SIG-M5 treated with dmso at 0.1 percent for 504 hours (cell line): ENCODE measurements at regions not wholly inside any gene's neighbourhood (a gene's known extent, or its start where the extent isn't known, plus 50 kb on each side); places are given as distances from the start of the nearest gene placed in this dataset.
"Not testable (repeated sequence)": the region's sequence is repeated elsewhere in the genome, so short reads cannot be mapped to it uniquely, and the experiment has no call there.

Experiments
- DNase-seq: peaks from one replicate; lab custom pipeline; 2025; ENCODE audit not compliant: unreplicated experiment; lab: John Stamatoyannopoulos, UW

DNA sequence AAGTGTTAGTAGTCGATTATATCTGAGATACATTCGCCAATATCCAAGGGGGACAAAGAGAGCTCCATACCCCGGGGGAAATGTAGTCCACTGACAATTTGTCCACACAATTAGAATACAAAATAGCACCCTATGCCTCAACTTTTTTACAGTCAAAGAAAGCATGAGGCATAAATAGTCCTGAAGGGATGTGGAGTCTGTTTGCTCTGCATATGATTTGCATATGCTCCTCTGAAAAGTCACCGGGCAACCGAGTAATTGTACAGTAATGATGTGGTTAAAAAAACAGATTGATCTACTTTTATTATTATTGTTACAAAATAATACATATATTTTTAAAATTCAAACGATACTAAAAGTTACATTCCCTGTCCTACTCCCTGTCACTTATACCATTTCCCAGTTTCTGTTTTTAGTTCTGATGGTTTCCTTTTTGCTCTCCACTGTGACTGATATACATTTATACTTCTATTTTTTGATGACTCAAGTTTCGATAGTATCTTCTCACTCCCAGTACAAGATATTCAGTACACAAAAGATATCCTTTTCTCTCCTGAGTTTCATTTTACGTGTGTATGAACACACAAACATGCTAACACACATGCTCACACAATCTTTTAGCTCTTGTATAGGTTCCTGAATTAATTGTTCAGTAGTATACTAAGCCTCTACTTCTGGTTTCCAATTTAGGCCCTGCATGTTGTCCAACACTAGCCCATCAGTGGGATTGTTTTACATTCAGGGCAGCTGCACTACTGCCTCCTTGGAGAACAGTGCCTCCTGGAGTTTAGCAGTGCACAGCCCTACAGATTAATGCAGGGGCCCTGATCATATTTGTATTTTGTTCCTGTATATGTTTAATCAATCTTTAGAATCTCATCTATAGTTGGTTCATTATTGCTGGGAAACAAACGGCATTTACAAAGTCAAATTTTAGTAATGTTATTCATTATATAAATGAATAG lies 130.9 kb downstream of the TES start:
- DNase-seq = peak; percentile 3

DNA sequence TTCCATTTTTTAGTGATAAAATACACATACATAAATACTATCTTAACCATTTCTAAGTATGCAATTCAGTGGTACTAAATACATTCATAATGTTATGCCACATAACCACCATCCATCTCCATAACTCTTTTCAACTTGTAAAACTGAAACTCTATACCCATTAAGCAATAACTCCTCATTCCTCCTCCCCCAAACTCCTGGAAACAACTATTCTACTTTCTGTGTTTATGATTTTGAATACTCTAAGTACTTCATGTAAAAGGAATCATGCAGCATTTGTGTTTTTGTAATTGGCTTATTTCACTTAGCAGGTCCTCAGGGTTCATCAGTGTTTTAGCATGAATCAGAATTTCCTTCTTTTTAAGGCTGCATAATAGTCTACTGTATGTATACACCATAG lies 131.8 kb downstream of the TES start:
- no peak for DNase-seq

DNA sequence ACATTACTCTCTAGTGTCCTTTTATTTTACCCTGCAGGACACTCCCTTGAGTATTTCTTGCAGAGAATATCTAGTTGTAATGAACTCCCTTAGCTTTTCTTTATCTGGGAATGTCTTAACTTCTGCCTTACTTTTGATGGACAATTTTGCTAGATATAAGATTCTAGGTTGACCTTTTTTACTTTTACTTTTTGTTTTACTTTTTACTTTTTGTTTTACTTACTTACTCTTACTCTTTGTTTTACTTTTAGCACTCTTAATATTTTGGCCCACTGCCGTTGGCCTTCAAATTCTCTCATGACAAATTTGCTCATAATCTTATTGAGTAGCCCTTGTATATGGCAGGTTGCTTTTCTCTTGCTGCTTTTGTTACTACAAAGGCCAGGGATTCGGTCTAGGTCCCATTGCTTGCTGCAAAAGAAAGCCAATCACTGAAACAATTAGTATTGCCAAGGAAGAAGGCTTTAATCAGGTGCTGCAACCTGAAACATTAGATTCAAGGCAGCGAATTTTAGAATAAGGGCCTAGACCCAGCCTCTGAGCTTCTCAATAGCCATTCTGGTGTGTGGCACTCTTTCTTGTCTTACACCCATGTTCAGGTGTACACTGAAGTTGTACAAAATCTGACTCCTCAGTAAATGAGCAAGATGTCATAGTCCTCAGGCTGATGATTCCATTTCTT lies 137.0 kb downstream of the TES start:
- DNase-seq = no peak

GRCh38 chr7:116348346-116348745 lies 138.0 kb downstream of the TES start:
- no peak for DNase-seq

DNA sequence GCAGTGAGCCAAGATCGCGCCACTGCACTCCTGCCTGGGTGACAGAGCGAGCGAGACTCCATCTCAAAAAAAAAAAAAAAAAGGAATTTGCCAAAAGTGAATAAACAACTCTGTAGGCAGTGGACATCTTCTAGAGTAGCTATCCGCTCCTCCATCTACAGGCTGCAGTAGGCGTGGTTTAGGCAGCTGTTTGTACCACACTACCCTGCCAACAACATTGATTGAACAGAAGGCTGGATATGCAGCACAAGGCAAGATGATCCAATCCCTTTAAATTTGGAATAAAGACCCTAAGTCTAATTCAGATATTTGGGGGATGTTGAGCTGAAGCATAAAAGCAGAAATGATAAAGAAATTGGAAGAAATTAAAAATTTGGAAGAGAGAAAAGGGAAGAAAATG lies 141.6 kb downstream of the TES start:
- no peak for DNase-seq

GRCh38 chr7:116353647-116354046 lies 143.3 kb downstream of the TES start:
- DNase-seq = no peak

- DNase-seq = no peak
Observed at GRCh38 chr7:116354171-116354545, 143.8 kb downstream of the TES start.

DNA sequence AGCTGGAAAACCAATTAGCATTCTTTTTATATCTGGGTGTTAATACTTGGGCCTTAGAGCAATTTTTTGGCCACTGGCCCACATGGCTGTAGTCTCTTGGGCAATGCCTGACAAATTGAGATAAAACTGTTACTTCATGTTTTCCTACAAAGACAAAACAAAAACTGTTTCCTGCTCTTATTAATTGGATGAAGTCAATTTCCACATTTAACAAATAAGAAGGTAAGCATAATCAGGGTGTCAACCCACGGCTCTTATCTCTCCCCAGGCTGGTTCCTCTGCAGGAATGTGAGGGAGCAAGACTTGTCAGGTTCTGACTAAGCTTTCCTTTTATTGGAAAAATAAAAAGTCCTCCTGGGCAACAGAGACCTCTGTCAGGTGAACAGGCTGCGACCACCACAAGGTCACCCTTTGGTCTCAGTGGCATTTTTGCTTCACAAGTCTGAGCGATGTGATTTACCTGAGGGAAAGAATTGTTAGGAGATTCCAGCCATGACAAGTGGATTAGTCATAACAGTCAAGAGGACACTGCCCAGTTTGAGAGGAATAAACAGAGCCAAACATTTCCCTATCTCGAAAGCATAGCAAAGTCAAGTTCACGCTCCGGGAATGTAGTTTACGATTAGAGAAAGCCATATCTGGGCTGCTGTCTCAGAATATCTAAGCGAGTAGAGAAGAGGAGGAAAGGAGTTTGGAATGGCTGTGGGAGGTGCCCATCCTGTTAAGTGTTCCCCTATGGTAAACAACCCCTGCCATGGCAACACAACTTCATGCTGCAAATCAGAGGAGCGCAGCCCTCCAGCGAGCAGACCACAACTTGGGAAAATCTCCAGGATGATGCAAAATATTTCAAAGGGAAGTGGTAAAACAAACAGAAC lies 144.4 kb downstream of the TES start:
- peak; percentile 48 for DNase-seq

DNA sequence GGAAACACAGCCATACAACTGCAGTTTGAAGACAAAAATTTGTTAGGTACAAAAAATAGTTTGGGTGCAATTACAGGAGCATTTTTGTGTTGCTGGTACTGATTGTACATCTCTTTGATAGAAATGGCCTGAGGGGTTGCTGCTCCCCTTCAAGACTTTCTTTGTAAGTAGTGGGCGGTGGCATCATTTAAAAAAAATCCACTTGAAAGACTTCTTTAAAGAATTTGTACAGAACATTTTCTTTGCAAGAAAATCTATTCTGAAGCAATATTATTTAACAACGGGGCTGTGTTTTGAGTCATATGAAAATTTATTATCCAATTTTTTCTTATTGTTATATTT lies 144.1 kb upstream of the CAV2 start:
- no peak for DNase-seq

GRCh38 chr7:116356333-116356965 lies 143.1 kb upstream of the CAV2 start:
- DNase-seq = no peak

GRCh38 chr7:116356979-116357378 lies 142.6 kb upstream of the CAV2 start:
- DNase-seq = no peak

DNA sequence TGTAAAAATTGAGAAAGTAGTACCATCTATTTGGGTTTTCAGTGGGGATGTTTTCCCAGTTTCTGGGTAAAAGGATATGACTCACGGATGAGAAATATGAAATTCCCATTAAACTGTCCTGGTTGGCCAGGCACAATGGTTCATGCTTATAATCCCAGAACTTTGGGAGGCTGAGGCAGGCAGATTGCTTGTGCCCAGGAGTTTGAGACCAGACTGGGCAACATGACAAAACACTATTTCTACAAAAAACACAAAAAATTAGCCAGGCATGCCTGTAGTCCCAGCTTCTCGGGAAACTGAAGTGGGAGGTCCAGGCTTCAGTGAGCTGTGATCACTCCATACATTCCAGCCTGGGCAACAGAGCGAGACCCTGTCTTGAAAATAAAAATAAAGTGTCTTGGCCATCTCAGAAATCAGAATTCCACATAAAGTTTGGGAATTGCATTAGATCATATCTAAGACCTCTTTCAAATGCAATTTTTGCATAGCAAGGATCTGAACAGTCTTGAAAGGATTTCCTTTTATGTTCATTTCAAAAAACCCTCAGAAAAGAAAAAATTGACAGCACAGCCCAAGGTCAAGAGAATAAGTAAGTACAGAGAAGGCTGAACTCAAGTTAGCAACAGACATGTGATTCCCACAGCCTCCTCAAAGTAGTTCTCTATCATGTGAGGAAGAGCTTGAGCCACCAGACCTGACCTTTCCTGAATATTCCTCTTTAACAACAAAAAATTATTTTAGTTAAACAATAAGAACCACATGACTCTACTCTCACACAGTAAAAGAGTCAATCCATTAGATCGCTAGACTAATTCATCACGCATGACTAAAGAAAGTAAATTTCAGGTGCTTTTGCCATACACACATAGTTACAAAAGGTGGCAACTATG lies 141.5 kb upstream of the CAV2 start:
- DNase-seq = no peak

DNA sequence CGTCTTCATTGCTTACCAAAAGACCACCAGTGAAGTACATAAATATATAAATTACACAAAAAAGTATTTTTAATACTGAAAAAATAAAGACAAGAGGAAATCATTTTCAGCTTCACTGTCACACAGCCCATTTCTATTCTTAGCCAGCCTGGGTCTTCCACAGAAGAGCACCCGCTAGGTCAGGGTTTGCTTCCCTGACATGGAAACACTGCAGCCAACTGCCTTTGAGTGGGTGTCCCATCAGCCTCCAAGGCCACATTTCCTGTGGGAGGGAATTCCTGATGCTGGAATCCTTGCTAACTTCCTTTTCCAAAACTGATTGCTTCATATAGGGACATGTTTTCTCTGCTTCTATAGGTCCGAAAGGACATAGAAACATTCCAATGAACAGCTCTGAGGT lies 137.8 kb upstream of the CAV2 start:
- DNase-seq = no peak

- DNase-seq = no peak
Observed at GRCh38 chr7:116363637-116364432, 135.7 kb upstream of the CAV2 start.

DNA sequence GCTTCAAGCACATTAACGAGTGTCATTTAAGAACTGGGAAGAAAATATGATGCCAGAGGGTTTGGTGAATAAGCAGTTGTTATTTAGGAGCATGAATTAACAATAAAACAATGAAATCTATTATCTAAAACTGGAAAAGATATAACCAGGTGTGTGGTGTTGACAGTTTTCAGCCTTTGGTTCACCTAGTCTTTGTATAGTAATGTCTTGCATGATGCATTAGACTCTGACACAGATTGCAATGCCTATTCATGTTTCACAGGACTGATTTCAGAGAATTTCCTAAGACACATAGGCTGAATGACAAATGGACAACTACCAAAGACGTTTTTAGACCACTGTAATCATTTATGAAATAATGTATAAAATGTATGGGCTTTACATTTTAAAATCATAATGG lies 135.1 kb upstream of the CAV2 start:
- DNase-seq = no peak

GRCh38 chr7:116365797-116366196 lies 133.7 kb upstream of the CAV2 start:
- DNase-seq = no peak

DNA sequence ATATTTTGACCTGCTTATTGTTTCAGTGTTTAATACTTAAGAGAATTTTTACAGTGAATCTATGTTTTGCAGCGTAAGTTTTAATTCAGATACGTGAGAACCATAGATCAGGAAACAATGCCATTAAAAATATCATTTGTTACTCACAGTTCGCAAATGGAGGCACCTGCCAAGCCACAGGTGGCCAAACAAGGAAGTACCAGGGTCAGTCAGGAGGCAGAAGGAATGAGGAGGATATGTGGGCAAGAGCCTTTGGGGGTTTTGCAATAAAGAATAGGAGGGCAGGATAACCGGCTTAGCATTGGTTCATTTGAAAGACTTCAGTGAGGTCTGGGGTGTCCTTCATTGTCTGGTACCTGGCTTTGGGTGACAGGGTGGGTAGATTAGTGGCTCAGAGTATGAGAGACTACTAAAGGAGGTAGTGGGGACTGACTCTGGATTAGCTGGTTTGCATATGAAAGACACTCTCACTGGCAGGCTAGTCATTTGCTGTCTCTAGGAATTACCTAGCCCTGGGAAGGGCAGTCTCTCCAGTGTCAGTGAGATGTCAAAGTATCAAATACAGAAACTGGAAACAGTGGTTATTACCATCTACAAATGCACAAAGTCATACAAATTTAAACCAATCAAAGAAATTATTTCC lies 132.2 kb upstream of the CAV2 start:
- no peak for DNase-seq

DNA sequence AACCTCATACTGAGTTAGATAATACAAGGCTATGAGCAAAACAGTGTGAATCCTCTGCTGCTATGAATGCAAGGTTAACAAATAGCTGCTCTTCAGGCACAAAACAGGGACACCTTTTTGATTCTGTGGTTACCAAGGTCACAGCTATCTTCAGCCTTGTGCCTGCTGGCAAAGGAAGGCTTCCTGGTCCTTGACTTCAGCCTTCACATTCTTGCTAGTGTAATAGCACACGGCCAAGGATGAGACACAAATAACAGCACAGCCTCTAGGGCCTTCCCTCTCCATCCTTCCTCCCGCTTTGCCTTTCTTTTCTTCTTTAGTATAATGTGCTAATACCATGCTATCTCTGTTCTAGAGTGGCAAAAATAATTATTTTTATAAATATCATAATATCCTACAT lies 130.6 kb upstream of the CAV2 start:
- no peak for DNase-seq

- DNase-seq = not testable (repeated sequence)
Observed at GRCh38 chr7:116371536-116371935, 128.0 kb upstream of the CAV2 start.
